OCI-LY7 (cell line): ENCODE measurements at regions not wholly inside any gene's neighbourhood (a gene's known extent, or its start where the extent isn't known, plus 50 kb on each side); places are given as distances from the start of the nearest gene placed in this dataset.

Source experiments
- EZH2phosphoT487 ChIP-seq: fragments of 200-600 bp; sonication (generic); IDR thresholded peaks from 2 replicates; pipeline ENCODE4 v1.6.1; 2018; ENCODE audit warnings: low read depth, borderline replicate concordance, mild to moderate bottlenecking, mixed run types, antibody characterized with exemption, low read length, moderate library complexity, mixed read lengths
- TF ChIP-seq, protein P1 (sequence below): fragments of 200-600 bp; sonication (generic); conservative IDR thresholded peaks from 2 replicates; pipeline ENCODE4 v1.5.1; 2014; ENCODE audit warnings: mild to moderate bottlenecking, antibody characterized with exemption, low read length, moderate library complexity, mixed read lengths

- TF ChIP-seq, protein P1, sequence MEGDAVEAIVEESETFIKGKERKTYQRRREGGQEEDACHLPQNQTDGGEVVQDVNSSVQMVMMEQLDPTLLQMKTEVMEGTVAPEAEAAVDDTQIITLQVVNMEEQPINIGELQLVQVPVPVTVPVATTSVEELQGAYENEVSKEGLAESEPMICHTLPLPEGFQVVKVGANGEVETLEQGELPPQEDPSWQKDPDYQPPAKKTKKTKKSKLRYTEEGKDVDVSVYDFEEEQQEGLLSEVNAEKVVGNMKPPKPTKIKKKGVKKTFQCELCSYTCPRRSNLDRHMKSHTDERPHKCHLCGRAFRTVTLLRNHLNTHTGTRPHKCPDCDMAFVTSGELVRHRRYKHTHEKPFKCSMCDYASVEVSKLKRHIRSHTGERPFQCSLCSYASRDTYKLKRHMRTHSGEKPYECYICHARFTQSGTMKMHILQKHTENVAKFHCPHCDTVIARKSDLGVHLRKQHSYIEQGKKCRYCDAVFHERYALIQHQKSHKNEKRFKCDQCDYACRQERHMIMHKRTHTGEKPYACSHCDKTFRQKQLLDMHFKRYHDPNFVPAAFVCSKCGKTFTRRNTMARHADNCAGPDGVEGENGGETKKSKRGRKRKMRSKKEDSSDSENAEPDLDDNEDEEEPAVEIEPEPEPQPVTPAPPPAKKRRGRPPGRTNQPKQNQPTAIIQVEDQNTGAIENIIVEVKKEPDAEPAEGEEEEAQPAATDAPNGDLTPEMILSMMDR = no peak
- TF ChIP-seq EZH2phosphoT487 = no peak
Observed at GRCh38 chr6:54718541-54719023, 128.0 kb upstream of the FAM83B start.
